Kasumi-1 (cell line): ENCODE measurements at regions not wholly inside any gene's neighbourhood (a gene's known extent, or its start where the extent isn't known, plus 50 kb on each side); places are given as distances from the start of the nearest gene placed in this dataset.

ENCODE experiments used
- DNase-seq, 2 experiments: peaks; one replicate each; lab custom pipeline; 2025; lab: John Stamatoyannopoulos, UW

DNA sequence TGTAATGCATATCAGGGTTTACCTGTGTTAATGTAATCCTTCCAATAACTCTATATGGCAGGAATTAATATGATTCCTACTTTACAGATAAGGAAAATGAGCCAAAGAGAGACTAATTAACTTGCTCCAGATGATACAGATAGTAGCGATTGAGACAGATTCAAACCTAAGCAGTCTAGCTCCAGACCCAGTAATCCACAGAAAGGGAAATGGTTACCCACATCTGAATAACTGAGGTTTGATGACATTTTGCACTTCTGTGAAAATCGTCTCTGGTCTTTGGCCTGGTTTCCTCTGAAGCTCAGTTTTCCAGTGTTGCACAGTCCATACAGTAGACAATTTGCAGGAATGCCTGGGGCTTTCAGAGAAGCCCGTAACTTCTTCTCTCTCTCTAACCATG, 177.1 kb upstream of the UMPS start:
- DNase-seq, result no peak

DNA sequence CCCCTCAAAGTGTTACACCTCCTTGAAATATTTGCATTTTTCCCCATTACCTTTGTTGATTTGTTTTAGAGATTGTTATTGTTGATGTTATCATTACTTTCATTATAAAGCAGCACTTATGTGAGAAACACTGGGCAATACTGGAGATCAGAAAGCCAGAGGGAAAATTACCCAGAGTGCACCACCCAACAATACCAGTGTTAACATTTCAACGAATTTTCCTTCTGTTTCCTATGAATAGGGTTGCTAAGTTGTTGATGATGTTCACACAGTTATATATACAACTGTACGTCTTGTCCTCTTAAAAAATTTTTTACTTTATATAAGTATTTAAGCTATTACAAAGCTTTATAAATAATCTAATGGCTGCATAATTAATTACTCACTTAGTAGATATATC, 173.6 kb upstream of the UMPS start:
- DNase-seq, result no peak

DNA sequence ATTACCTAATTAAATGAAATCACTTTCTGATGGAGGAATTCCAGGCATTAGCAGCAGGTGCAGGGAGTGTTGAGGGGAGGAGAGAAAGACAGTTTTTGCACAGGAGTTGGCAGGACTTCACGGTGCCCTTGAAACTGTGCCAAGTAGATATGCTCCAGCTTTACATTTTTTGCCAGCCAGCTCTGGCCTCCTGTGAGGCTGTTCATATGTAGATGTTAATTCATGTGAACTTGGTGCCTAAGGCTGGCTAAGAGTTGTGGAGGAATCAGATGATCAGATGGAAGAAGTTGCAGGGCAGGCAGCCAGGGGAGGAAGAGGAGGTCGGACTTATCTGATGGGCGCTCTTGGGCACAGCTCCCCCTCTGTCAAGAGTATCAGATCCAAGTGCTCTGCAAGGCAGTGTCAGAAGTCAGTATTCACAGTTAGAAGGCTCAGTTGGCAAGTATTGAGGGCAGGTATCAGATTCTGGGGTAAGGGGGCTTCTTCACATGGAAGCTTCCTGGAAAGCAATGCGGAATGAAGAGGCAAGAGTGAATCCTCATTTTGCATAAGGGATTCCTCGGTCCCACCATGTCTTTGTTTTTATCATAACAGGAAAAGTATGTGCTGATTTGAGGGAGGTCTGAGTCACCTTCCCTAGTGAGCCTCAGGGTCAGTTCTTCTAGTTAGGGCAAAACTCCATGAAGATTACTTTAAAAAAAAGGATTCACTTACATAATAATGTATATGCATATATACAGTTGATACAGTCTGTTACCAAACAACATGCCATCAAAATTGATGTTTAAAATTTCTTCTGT, 172.6 kb upstream of the UMPS start:
- no peak for DNase-seq

DNA sequence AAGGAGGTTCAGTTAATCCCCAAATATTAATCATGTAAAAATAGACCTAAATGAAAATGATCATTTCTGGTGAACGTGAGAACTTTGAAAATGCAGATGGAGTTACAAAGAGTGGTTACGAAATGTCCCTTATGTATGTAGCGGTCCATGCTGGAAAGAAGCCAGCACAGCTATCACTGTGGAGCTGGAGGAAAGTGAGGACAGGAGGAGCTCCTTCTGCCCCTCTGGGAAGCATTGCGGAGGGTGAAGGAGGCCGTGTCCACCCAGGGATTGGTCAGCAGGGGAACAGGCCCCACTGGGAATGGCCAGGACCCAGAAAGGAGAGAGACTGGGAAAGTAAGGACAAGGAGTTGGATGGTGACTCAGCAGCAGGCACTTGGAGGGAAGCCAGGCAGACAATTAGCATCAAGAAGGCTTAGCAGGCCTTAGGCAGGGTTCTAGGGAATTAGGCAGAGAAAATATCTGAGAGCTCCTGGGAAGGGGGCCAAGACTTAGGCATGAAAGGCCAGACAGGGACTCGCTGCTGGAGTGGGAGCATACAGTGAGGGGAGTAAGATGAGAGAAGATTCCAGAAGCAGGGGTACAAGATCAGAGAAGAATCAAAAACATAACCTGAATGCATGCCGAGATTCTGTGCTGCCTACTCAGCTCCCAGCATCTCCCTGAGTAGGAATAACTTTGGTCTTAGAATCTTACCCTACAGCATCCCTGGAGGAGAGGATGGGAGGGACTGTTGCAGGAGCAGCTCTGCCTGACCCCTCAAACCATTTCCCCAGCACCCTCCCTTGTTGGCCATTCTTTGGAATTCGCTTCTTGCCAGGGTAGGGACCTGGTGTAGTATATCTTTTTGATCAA, 171.0 kb upstream of the UMPS start:
- DNase-seq, result no peak

DNA sequence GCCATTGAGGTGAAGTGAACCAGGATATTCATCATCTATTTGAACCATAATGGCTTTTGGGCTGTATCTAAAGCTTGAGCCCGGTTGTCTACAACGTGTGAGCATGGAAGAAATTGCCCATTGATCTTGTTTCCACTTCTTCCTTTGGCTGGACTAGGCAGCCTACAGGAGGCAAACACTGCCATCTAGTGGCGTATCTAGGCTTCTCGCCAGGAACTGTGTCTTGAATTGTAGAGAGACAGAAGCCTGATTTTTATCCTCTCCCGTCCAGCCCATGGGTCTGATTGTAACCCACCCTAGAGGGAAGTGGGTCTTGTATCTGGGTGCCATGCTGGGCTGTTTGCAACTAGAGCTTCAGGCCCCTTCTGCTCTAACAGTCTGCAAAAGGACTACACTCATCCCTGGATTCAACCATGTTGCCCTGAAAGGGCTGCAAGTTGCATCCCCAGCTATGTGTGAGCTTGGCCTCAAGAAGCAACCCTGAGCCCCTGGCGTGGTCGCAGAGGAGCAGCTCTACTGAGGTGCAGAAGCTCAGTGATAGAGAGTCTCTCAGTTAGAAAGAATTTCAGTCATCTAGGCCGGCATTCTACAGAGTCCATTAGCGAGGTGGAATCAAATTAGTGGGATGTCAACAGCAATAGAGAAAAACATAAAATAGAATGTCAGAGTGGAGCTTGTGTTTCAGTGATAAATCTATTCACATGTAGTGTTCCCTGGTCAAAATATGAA, 170.2 kb upstream of the UMPS start:
- DNase-seq, result peak; percentile 46 to 63

DNA sequence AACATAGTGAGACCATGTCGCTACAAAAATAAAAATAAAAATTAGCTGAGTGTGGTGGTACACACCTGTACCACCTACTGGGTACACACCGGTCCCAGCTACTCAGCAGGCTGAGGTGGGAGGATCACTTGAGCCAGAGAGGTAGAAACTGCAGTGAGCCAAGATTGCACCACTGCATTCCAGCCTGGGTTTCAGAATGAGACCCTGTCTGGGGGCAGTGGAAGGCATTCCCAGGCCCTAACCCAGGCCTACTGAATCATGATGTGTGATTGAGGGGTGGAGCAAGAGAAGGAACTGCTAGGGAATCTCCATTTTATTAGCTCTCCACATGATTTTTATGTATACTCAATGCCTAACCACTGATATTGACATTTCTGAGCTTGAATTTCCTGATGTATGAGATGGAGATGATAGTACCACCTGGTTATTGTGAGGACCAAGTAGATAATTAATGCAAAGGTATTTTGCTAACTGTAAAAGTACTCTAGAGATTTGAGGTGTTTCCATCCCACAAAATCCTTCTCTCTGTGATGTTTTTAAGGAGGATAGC, 169.5 kb upstream of the UMPS start:
- DNase-seq, result no peak

DNA sequence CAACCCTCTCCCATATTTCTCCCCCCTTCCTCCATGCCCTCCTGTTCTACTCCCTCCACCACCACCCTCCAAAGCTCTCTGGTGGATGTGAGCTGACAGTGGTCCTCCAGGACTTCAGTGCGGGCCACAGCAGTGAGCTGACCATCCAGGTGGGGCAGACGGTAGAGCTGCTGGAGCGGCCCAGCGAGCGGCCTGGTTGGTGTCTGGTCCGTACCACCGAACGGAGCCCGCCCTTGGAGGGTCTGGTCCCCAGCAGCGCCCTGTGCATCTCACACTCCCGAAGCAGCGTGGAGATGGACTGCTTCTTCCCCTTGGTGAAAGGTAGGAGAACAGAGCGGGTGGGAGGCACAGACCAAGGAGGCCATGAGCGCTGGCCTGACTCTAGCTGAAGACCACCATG, 167.5 kb upstream of the UMPS start:
- DNase-seq, result no peak

DNA sequence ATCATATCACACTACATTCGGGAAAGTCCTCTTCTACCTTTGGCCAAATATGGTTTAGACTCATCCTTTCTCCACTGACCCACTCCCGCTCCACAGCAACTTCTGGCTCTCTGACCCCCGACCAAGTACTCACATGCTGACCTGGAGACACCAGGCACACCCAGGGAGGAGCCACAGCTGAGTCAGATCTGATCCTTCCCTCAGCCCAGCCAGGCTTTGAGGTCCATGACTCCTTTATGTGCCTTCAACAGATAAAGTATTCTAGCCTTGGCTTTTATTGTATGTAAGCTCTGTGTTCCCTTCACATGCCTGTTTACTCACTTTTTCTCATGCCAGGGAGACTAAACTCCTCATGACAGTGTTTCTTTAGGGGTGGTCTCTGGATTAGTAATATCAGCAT, 166.9 kb upstream of the UMPS start:
- DNase-seq, result no peak

DNA sequence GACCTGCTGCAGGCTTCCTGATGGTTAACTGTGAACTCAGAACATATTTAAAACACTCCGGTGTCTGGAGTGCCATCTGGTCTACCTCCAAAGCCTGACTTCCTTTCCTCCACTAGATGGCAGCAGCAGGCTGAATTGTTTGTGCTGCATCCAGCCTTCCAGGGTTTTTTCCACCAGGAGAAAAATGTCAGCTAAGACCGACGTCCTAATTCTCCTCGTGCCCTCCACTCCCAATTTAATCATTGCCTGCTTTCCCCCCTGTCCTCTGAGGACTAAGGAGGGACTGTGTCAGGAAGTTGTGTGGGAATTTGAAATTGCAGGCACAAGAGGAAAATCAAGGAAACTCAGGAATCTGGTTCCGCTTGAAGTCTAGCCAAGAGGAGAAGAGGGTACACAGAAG, 165.2 kb upstream of the UMPS start:
- peak; percentile 48 to 63 for DNase-seq

DNA sequence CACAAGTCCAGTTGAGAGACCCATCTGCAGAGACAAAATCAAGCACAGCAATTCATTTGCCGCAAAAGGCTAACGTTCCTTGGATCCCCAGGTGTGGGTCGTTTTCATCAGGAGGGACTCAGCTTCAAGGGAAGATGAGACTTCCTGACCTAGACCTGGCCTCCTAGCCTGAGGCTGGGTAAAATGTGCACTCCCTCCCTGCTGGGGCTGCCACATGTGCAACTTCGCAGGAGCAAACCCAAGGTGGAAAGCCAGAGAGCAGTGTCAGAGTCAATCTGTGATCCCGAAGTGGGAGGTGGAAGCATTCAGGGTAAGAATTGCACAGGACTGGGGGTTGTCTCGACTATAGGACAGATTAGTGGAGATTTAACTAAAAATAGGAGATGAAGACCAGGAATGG, 164.7 kb upstream of the UMPS start:
- DNase-seq, result no peak

DNA sequence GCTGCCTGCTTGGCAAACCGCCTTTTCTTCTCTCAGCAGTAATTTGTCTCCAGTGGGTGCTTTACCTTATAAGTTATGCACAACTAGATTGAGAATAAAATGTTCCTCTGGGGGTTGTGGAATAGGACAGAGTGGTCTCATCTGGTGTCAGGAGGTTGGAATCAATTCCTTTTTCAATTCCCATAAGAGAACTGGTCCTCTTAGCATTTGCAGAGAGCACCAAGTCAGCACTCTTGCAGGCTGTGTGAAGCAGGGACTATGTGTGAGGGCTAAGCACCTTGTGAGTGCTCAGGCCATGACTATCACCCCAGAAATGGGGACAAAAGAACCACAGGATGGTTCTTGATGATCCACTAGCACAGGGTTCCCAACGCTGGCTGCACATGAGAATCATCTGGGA, 163.6 kb upstream of the UMPS start:
- no peak for DNase-seq

DNA sequence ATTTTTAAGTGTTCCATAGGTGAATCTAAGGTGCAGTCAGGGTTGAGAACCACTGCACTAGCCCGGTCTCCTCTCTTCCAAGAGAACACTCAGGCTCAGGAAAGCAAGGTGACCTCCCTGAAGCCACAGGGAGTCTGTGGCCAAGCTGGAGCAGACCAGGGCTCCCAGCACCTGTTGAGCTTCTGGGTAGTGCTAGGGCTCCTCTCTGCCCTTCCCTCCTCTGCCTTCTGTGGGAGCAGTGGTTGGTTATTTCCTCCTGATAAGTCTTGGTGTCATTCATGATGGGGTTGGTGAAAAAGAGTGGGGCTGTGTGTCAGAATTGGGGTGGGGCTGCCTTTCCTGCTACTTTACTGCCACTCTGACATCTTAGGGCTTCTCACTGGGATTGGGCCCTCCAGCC, 163.1 kb upstream of the UMPS start:
- DNase-seq, result no peak

DNA sequence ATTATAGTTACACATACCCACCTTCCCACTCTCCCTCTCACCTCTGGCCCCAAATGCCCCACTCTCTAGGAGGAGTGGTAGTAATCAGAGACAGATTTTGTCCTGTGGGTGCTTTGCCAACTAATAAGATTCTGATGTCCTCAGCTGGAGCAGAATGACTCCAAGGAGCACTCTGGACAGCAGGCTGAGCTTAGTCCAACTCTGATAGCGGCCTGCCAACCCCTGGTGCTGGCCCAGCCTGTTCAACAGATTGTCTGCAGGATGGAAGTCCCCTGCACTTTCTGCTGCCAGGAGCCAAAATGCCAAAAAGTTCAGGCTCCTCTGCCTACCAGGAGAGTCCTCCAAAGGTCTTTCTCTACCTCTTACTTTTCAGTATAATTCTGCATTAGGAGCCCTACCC, 160.5 kb upstream of the UMPS start:
- no peak for DNase-seq

DNA sequence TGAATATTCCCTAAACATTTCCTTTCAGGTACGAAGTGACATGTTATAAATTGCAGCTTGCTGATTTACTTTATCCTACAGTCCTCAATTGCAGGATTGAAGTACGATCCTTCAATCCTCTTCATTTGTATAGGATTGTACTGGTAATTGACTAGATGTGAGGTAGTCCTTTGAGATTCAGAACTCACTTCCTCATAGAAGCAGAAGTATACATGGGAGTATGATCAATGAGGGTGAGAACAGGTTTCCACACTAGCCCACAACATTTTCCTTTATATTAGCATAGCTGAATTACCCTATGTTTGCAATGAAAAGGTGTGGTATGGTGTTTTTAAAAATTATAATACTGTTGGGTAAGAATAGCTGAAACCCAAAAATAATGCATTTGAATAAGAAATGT, 160.0 kb upstream of the UMPS start:
- no peak for DNase-seq

DNA sequence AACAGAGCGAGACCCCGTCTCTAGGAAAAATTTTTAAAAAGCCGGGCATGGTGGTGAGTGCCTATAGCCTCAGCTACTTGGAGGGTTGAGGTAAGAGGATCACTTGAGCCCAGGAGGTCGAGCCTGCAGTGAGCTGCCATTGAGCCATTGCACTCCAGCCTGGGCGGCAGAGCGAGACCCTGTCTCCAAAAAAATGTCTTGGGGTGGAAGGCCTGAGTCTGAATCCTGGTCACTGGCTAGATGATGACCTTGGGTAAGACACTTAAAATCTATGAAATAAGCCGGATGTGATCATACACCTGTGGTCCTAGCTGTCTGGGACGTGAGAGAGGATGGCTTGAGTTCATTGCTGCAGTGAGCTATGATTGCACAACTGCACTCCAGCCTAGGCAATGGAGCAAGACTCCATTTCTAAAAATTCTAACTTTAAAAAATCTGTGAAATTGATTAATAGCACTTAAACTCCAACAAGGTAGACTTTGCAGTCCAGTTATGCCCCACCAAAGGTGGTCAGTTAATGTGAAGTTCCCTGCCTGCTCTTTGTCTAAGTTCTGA, 157.3 kb upstream of the UMPS start:
- DNase-seq, result no peak

DNA sequence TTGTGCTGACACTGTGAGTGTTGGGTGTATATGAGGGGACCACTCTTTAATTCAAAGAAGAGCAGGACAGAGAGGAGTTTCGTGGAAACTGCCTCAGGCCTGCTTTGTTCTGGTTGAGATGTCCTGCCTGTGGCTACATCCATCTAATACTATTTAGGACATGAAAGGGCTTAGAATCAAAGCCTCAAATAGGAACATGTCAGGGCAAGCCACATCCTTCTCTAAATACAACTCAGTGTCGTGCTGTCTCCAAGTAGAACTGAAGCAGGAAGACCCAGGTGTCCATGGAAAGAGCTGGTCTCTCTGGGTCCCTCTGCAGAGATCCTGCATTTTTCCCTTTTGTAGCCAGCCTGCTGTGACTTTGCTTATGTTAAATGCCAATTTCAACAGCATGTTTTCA, 156.2 kb upstream of the UMPS start:
- DNase-seq, result no peak

DNA sequence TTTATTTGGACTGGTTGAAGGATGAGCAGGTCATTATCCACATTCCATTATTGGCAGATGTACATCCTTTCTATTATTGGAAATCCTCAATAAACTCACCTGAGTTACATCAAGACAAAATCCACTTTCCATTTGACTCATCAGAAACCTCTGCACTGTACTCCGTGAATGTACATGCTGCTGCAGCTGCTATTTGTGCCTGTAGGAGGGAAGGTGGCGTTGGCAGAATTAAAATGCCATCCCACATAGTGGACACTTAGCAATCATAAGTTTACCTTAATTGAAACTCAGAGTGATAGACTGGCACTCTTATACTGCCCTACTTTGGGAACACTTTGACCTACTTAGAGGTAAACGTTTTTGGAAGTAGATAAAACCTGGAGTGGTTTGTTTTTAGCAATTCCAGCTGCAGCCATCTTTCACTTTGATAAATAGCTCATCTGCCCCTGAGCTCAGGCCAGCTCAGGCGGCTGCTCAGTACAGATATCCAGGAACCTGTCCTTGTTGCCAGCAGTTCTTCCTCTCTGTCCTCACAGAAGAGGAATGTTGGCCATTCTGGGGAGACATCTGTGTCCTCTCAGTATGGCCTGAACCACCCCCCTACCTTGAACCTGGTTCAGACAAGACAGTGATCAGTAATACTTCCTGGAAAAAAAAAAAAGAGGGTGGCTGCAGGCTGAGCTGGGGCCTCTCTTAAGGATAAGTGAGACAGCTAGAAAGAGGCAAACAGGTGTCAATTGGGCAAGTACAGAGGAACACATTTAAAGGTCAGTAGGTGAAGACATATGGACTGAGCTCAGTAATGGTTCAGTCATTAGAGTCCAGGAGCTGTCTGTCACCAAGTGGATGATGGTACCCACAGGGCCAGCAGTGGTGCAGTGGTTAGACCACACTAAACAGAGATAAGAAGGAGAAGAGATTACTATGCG, 153.4 kb upstream of the UMPS start:
- DNase-seq, result no peak

DNA sequence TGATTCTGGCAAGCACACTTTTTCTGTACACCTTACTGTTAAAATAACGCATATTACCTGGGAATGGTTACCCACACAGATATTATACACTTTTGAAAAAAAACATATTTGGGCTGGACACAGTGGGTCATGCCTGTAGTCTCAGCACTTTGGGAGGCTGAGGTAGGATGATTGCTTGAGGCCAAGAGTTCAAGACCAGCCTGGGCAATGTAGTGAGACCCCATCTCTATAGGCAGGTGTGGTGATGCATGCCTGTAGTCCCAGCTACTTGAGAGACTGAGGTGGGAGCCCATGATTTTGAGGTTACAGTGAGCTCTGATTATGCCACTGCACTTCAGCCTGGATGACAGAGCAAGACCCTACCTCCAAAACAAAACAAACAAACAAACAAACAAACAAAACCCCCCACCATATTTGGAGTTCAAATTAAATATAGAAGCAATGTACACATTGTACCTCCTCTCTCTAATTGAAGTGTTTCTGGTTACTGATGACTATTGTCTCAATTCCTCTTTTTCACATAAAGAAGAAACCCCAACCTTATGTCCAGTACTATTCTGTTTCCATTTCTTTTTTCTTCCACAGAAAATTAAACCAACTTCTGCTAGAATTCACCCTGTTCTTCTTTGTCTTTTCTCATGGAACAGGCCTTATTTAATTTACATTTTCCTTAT, 152.6 kb upstream of the UMPS start:
- DNase-seq, result no peak

DNA sequence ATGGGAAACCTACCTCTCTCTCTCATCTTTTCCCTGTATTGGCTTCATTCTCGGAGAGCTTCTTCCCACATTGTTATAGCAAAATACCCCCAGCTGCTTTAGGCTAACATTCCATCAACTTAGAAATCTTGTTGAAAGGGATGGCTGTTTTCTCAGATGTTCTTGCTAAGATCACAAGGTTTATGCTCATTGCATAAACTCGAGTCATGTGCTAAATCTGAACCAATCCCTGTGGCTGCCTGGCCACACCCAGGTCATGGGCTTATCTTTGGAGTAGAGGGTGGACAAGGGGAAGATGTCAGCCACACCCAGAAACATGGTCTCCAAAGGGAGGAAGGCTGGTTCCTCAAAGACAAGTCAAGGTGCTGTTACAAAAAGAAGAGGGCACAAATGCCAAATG, 150.6 kb upstream of the UMPS start:
- DNase-seq, result no peak

DNA sequence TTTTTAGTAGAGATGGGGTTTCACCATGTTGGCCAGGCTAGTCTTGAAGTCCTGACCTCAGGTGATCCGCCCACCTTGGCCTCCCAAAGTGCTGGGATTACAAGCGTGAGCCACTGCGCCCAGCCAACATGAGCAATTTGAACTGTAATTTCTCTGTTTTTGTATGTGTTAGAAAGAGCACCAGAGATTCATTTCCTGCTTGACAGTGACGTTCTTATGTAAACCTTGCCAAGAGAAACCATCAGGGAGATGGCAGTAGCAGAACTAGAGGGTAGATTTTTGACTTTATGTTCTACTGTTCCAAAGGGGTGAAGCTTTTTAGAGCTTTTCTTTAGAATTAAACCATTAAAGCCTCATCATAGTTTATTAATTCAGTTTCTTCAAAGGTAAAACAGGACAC, 148.1 kb upstream of the UMPS start:
- DNase-seq, result no peak
